Frontal cortex (tissue), 3 donors: ENCODE measurements at regions not wholly inside any gene's neighbourhood (a gene's known extent, or its start where the extent isn't known, plus 50 kb on each side); places are given as distances from the start of the nearest gene placed in this dataset.
A peak's percentile ranks its signal among the peaks of the same experiment; 100 is the strongest.

Experiments
- DNase-seq, 2 donors: peaks; one replicate each; pipeline ENCODE4 v3.0.0; 2012; ENCODE audit warnings: low spot score in 2 of 2
- FAIRE-seq: peaks from 2 replicates; lab custom pipeline; 2012; peaks lifted over from hg19 to GRCh38; lab: Jason Lieb, UNC
- donor health status: control.
- donor health status: control.
- donor health status: control.

GRCh38 chr9:89234205-89235067 is 55.8 kb upstream of the SHC3 start:
- no peak for FAIRE-seq

GRCh38 chr9:89236955-89237573 is 58.4 kb upstream of the SHC3 start:
- FAIRE-seq (no peak), DNase-seq (no peak)

More at GRCh38 chr9:89234205-89235067, 55.8 kb upstream of the SHC3 start:
- DNase-seq, result peak in 1 of 2 donors; percentile 28

- FAIRE-seq (no peak), DNase-seq (no peak)
Observed at GRCh38 chr9:89238424-89238823, 59.8 kb upstream of the SHC3 start.

- DNase-seq, result no peak
- no peak for FAIRE-seq
Observed at GRCh38 chr9:89243296-89244061, 64.9 kb upstream of the SHC3 start.

- DNase-seq, result no peak
- FAIRE-seq, result no peak
Observed at GRCh38 chr9:89246840-89247239, 64.2 kb upstream of the CKS2 start.

GRCh38 chr9:89247431-89248353 is 63.3 kb upstream of the CKS2 start:
- no peak for FAIRE-seq
- DNase-seq, result no peak

- no peak for FAIRE-seq
- no peak for DNase-seq
Observed at GRCh38 chr9:89249001-89249400, 62.0 kb upstream of the CKS2 start.

GRCh38 chr9:89252651-89253267 is 58.2 kb upstream of the CKS2 start:
- DNase-seq (no peak), FAIRE-seq (no peak)

- DNase-seq, result no peak
- no peak for FAIRE-seq
Observed at GRCh38 chr9:89254058-89254772, 56.8 kb upstream of the CKS2 start.

GRCh38 chr9:89254773-89255125 is 56.2 kb upstream of the CKS2 start:
- DNase-seq, result no peak
- FAIRE-seq, result no peak

GRCh38 chr9:89256225-89256624 is 54.8 kb upstream of the CKS2 start:
- DNase-seq (no peak), FAIRE-seq (no peak)

GRCh38 chr9:89256642-89257041 is 54.4 kb upstream of the CKS2 start:
- FAIRE-seq (no peak), DNase-seq (no peak)

- no peak for FAIRE-seq
- DNase-seq, result no peak
Observed at GRCh38 chr9:89260525-89260924, 50.5 kb upstream of the CKS2 start.
